ENCODE measurements at regions not wholly inside any gene's neighbourhood (a gene's known extent, or its start where the extent isn't known, plus 50 kb on each side); places are given as distances from the start of the nearest gene placed in this dataset.

- peaks cover 92% of the 10 kb centered on the region for H3K9me3 Mint-ChIP-seq
Observed at GRCh38 chr20:55596431-55596830, 408.9 kb downstream of the CBLN4 start.

GRCh38 chr20:55592866-55593265, 412.5 kb downstream of the CBLN4 start:
- no peak for ATAC-seq
- Mint-ChIP-seq H3K27me3 (ENCODE audit: insufficient read depth, low read depth, poor library complexity) (peaks cover 1% of the 10 kb centered on the region), H3K27ac (no peak overlapping the region), H3K4me3 (no peak overlapping the region), H3K36me3 (ENCODE audit: low read depth) (peaks cover 30% of the 10 kb centered on the region), H3K4me1 (no peaks in the 10 kb centered on the region), H3K9me3 (peaks cover 94% of the 10 kb centered on the region)
- no peak for DNase-seq (ENCODE audit: low spot score)
- Histone ChIP-seq H3K27me3 (ENCODE audit: insufficient read depth) (no peaks in the 10 kb centered on the region), H3K4me1 (ENCODE audit: insufficient read depth) (no peaks in the 10 kb centered on the region), H4K20me1 (replicated peaks; ENCODE audit: insufficient read depth) (no peaks in the 10 kb centered on the region), H3F3A (replicated peaks; ENCODE audit: low read depth) (no peaks in the 10 kb centered on the region), H2AFZ (no peak overlapping the region), H3K4me2 (no peak overlapping the region), H3K79me2 (replicated peaks; ENCODE audit: insufficient read depth) (no peaks in the 10 kb centered on the region), H3K36me3 (ENCODE audit: insufficient read depth) (peaks cover 8% of the 10 kb centered on the region), H3K4me3 (no peak overlapping the region), H3K27ac (ENCODE audit: low read depth) (no peak overlapping the region), H3K9me2 (ENCODE audit: insufficient read depth) (no peaks in the 10 kb centered on the region)
- TF ChIP-seq STAT1 (IDR thresholded peaks at IDR 0.05; ENCODE audit: unreplicated experiment) (no peak), ZNF462 (CRISPR knock-in tag; IDR thresholded peaks at IDR 0.05) (no peak), ZNF331 (CRISPR knock-in tag; IDR thresholded peaks at IDR 0.05; ENCODE audit: low read depth) (no peak), EZH2 (IDR thresholded peaks at IDR 0.05; ENCODE audit: low read depth, unreplicated experiment) (no peak), REST (IDR thresholded peaks at IDR 0.05; ENCODE audit: unreplicated experiment) (no peak), NANOG (IDR thresholded peaks at IDR 0.05; ENCODE audit: borderline replicate concordance) (no peak), CREB1 (CRISPR knock-in tag; IDR thresholded peaks at IDR 0.05; ENCODE audit: low read depth) (no peak), POLR2AphosphoS5 (IDR thresholded peaks at IDR 0.05; ENCODE audit: low read depth) (no peak), CTCF (conservative IDR thresholded peaks at IDR 0.05; ENCODE audit: low read depth in 2 of 2) (no peak)

More at GRCh38 chr20:55596431-55596830, 408.9 kb downstream of the CBLN4 start:
- Histone ChIP-seq H3K4me2 (no peak overlapping the region), H3K79me2 (replicated peaks; ENCODE audit: insufficient read depth) (no peaks in the 10 kb centered on the region), H2AFZ (no peak overlapping the region), H3K4me3 (no peak overlapping the region), H3K27ac (ENCODE audit: low read depth) (no peak overlapping the region), H3K9me2 (ENCODE audit: insufficient read depth) (no peaks in the 10 kb centered on the region), H3K36me3 (ENCODE audit: insufficient read depth) (no peaks in the 10 kb centered on the region; the same call in none of the 2 replicates), H3F3A (replicated peaks; ENCODE audit: low read depth) (no peaks in the 10 kb centered on the region), H3K4me1 (ENCODE audit: insufficient read depth) (no peaks in the 10 kb centered on the region), H4K20me1 (replicated peaks; ENCODE audit: insufficient read depth) (no peaks in the 10 kb centered on the region), H3K27me3 (ENCODE audit: insufficient read depth) (no peaks in the 10 kb centered on the region)
- Mint-ChIP-seq H3K36me3 (ENCODE audit: low read depth) (peaks cover 22% of the 10 kb centered on the region), H3K4me1 (no peaks in the 10 kb centered on the region), H3K27ac (no peak overlapping the region), H3K4me3 (no peak overlapping the region), H3K27me3 (ENCODE audit: insufficient read depth, low read depth, poor library complexity) (no peaks in the 10 kb centered on the region)
- DNase-seq (ENCODE audit: low spot score) (no peak), ATAC-seq (no peak)
- no peak for TF ChIP-seq EZH2 (IDR thresholded peaks at IDR 0.05; ENCODE audit: low read depth, unreplicated experiment)
- TF ChIP-seq POLR2AphosphoS5 (IDR thresholded peaks at IDR 0.05; ENCODE audit: low read depth), result no peak
- no peak for TF ChIP-seq ZNF114 (CRISPR knock-in tag; IDR thresholded peaks at IDR 0.05)

Measured in GM23338 (cell line).